H9 (cell line): ENCODE measurements at regions not wholly inside any gene's neighbourhood (a gene's known extent, or its start where the extent isn't known, plus 50 kb on each side); places are given as distances from the start of the nearest gene placed in this dataset.

ENCODE experiments used
- DNase-seq: peaks from one replicate; pipeline ENCODE4 v3.0.0-alpha.2; 2017
- H2AFZ ChIP-seq: one replicate; pipeline ENCODE4 v1.6.1; 2013; ENCODE audit warnings: mild to moderate bottlenecking, low read length, control low read depth, moderate library complexity
- H2AK5ac ChIP-seq: 2 replicates; pipeline ENCODE4 v1.6.1; 2013; ENCODE audit warnings: low read length, control low read depth, mixed read lengths; ENCODE audit not compliant: insufficient read length
- H2BK120ac ChIP-seq: one replicate; pipeline ENCODE4 v1.6.1; 2013; ENCODE audit warnings: low read depth, mild to moderate bottlenecking, low read length, control low read depth, inconsistent platforms; ENCODE audit not compliant: poor library complexity, severe bottlenecking
- H2BK12ac ChIP-seq: 2 replicates; pipeline ENCODE4 v1.6.1; 2013; ENCODE audit warnings: low read length, control low read depth, mixed read lengths, low read depth; ENCODE audit not compliant: insufficient read length
- H2BK15ac ChIP-seq: 2 replicates; pipeline ENCODE4 v1.6.1; 2013; ENCODE audit warnings: low read depth, low read length, control low read depth
- H2BK20ac ChIP-seq: one replicate; pipeline ENCODE4 v1.6.1; 2013; ENCODE audit warnings: low read depth, mild to moderate bottlenecking, low read length, control low read depth, inconsistent platforms; ENCODE audit not compliant: poor library complexity, severe bottlenecking
- H2BK5ac ChIP-seq: 2 replicates; pipeline ENCODE4 v1.6.1; 2013; ENCODE audit warnings: low read length, control low read depth, mixed read lengths; ENCODE audit not compliant: insufficient read length
- H3K14ac ChIP-seq: 2 replicates; pipeline ENCODE4 v1.6.1; 2013; ENCODE audit warnings: low read length, control low read depth; ENCODE audit not compliant: insufficient read depth
- H3K18ac ChIP-seq: 2 replicates; pipeline ENCODE4 v1.6.1; 2013; ENCODE audit warnings: low read depth, mild to moderate bottlenecking, mixed read lengths, low read length, control low read depth; ENCODE audit not compliant: insufficient read length
- H3K23ac ChIP-seq: 2 replicates; pipeline ENCODE4 v1.6.1; 2013; ENCODE audit warnings: low read length, control low read depth, mixed read lengths, low read depth; ENCODE audit not compliant: insufficient read length
- H3K23me2 ChIP-seq: 2 replicates; pipeline ENCODE4 v1.6.1; 2013; ENCODE audit warnings: low read depth, mild to moderate bottlenecking, mixed read lengths, low read length, control low read depth; ENCODE audit not compliant: insufficient read length, poor library complexity, severe bottlenecking
- H3K27ac ChIP-seq: 2 replicates; pipeline ENCODE4 v1.5.1; 2013; ENCODE audit warnings: low read length, control low read depth, mixed read lengths, low read depth; ENCODE audit not compliant: insufficient read length
- H3K27me3 ChIP-seq: 2 replicates; pipeline ENCODE4 v1.6.1; 2013; ENCODE audit warnings: low read length, control low read depth, inconsistent platforms; ENCODE audit not compliant: insufficient read depth
- H3K4ac ChIP-seq: 2 replicates; pipeline ENCODE4 v1.6.1; 2013; ENCODE audit warnings: low read depth, mild to moderate bottlenecking, control low read depth, inconsistent platforms, low read length, moderate library complexity
- H3K4me1 ChIP-seq: 2 replicates; pipeline ENCODE4 v1.6.1; 2013; ENCODE audit warnings: low read length, control low read depth, inconsistent platforms; ENCODE audit not compliant: insufficient read depth
- H3K4me2 ChIP-seq: 2 replicates; pipeline ENCODE4 v1.6.1; 2013; ENCODE audit warnings: low read length, control low read depth, mixed read lengths; ENCODE audit not compliant: insufficient read length, insufficient read depth
- H3K56ac ChIP-seq: 2 replicates; pipeline ENCODE4 v1.6.1; 2013; ENCODE audit warnings: low read depth, mild to moderate bottlenecking, mixed read lengths, low read length, control low read depth; ENCODE audit not compliant: insufficient read length
- H3K79me1 ChIP-seq: 2 replicates; pipeline ENCODE4 v1.6.1; 2013; ENCODE audit warnings: low read depth, mild to moderate bottlenecking, moderate library complexity, low read length, control low read depth, inconsistent platforms; ENCODE audit not compliant: insufficient read depth, poor library complexity, severe bottlenecking
- H3K79me2 ChIP-seq: 2 replicates; pipeline ENCODE4 v1.6.1; 2013; ENCODE audit warnings: low read length, control low read depth, inconsistent platforms; ENCODE audit not compliant: insufficient read depth
- H3K9ac ChIP-seq: 2 replicates; pipeline ENCODE4 v1.6.1; 2013; ENCODE audit warnings: low read length, control low read depth, mixed read lengths; ENCODE audit not compliant: insufficient read length; ENCODE audit errors: extremely low read depth
- H3K9me3 ChIP-seq: one replicate; pipeline ENCODE4 v1.6.1; 2013; ENCODE audit warnings: low read depth, low read length, inconsistent platforms; ENCODE audit not compliant: control insufficient read depth
- H3T11ph ChIP-seq: one replicate; pipeline ENCODE4 v1.6.1; 2013; ENCODE audit warnings: mild to moderate bottlenecking, low read length, control low read depth, inconsistent platforms
- H4K20me1 ChIP-seq: one replicate; pipeline ENCODE4 v1.6.1; 2013; ENCODE audit not compliant: control insufficient read depth, insufficient read length, insufficient read depth
- H4K5ac ChIP-seq: 2 replicates; pipeline ENCODE4 v1.6.1; 2013; ENCODE audit warnings: low read depth, mild to moderate bottlenecking, mixed read lengths, low read length, control low read depth; ENCODE audit not compliant: insufficient read length
- H4K8ac ChIP-seq: replicated peaks from 2 replicates; pipeline ENCODE4 v1.6.1; 2013; ENCODE audit warnings: low read length, control low read depth, mixed read lengths, low read depth; ENCODE audit not compliant: insufficient read length
- H4K91ac ChIP-seq: 2 replicates; pipeline ENCODE4 v1.6.1; 2013; ENCODE audit warnings: low read depth, mild to moderate bottlenecking, moderate library complexity, mixed read lengths, low read length, control low read depth; ENCODE audit not compliant: insufficient read length
- H3K27ac Mint-ChIP-seq, 3 experiments: 2 replicates in 2 of 3; 3 replicates in 1 of 3; pipeline ENCODE4 v1.8.0; 2020 to 2021; ENCODE audit warnings: mixed read lengths in 3 of 3, mild to moderate bottlenecking in 1 of 3, moderate library complexity in 1 of 3
- H3K27me3 Mint-ChIP-seq: 2 replicates; pipeline ENCODE4 v1.8.0; 2021; ENCODE audit warnings: low read depth, mild to moderate bottlenecking, moderate library complexity, mixed read lengths
- H3K36me3 Mint-ChIP-seq, 3 experiments: 2 replicates in 2 of 3; 3 replicates in 1 of 3; pipeline ENCODE4 v1.8.0; 2020 to 2021; ENCODE audit warnings: low read depth in 3 of 3, mixed read lengths in 3 of 3; ENCODE audit not compliant: insufficient read depth in 1 of 3
- H3K4me1 Mint-ChIP-seq, 2 experiments: 2 replicates each; pipeline ENCODE4 v1.8.0; 2020; ENCODE audit warnings: mixed read lengths in 2 of 2
- H3K4me3 Mint-ChIP-seq, 2 experiments: 2 replicates in 1 of 2; 3 replicates in 1 of 2; pipeline ENCODE4 v1.8.0; 2020 to 2021; ENCODE audit warnings: mild to moderate bottlenecking in 2 of 2, mixed read lengths in 2 of 2, moderate library complexity in 1 of 2
- H3K9me3 Mint-ChIP-seq, 2 experiments: 2 replicates in 1 of 2; 3 replicates in 1 of 2; pipeline ENCODE4 v1.8.0; 2020; ENCODE audit warnings: mild to moderate bottlenecking in 2 of 2, mixed read lengths in 2 of 2, moderate library complexity in 1 of 2
- WGBS: extraction: QIAGEN DNeasy Blood & Tissue Kit; methylation state at CpG from one replicate; pipeline ENCODE4 v1.1.7; 2013; ENCODE audit warnings: missing lambda C conversion rate, low lambda C conversion rate, mixed read lengths; ENCODE audit not compliant: insufficient read length; ENCODE audit errors: extremely low coverage; 5-methylcytosine and 5-hydroxymethylcytosine counted together
- TF ChIP-seq, protein P1 (sequence below): fragments of 200-600 bp; sonication (generic); conservative IDR thresholded peaks from 3 replicates; pipeline ENCODE4 v1.8.0; 2021; ENCODE audit warnings: antibody characterized with exemption, mild to moderate bottlenecking

DNA sequence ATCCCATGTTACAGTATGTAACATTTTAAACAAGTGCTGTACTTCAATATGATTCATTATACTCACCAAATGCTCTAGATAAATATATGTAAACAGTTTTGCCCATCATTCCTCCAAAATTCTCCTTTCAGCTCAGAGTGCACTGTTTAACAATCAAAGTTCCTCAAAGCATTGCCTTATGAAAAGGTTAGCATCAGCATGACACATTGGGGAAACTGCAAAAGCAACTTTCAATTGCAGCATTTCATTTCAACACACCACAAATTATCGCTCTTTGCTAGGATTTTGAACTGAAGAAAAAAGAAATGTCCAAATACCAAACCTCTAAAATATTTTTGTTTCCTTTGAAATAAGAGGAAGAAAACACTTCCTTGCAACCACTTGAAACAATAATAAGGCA is 413.2 kb downstream of the FLRT2 start:
- Histone ChIP-seq H2BK15ac (no peak overlapping the region), H3K23ac (no peak overlapping the region), H3T11ph (no peak overlapping the region), H3K4me1 (no peaks in the 10 kb centered on the region), H3K27me3 (no peaks in the 10 kb centered on the region), H3K4ac (no peak overlapping the region), H2BK120ac (no peak overlapping the region), H2AK5ac (no peak overlapping the region), H3K23me2 (no peaks in the 10 kb centered on the region), H4K8ac (no peak overlapping the region), H2BK12ac (no peak overlapping the region), H2BK20ac (no peak overlapping the region), H3K18ac (no peak overlapping the region), H4K5ac (no peak overlapping the region), H3K14ac (no peak overlapping the region), H3K27ac (no peak overlapping the region), H4K20me1 (no peaks in the 10 kb centered on the region), H2AFZ (no peak overlapping the region), H3K9ac (no peak overlapping the region), H4K91ac (no peak overlapping the region), H3K79me1 (no peaks in the 10 kb centered on the region), H3K79me2 (no peaks in the 10 kb centered on the region), H3K9me3 (no peaks in the 10 kb centered on the region), H3K56ac (no peak overlapping the region), H3K4me2 (no peak overlapping the region), H2BK5ac (no peak overlapping the region)
- TF ChIP-seq, protein P1, sequence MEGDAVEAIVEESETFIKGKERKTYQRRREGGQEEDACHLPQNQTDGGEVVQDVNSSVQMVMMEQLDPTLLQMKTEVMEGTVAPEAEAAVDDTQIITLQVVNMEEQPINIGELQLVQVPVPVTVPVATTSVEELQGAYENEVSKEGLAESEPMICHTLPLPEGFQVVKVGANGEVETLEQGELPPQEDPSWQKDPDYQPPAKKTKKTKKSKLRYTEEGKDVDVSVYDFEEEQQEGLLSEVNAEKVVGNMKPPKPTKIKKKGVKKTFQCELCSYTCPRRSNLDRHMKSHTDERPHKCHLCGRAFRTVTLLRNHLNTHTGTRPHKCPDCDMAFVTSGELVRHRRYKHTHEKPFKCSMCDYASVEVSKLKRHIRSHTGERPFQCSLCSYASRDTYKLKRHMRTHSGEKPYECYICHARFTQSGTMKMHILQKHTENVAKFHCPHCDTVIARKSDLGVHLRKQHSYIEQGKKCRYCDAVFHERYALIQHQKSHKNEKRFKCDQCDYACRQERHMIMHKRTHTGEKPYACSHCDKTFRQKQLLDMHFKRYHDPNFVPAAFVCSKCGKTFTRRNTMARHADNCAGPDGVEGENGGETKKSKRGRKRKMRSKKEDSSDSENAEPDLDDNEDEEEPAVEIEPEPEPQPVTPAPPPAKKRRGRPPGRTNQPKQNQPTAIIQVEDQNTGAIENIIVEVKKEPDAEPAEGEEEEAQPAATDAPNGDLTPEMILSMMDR = no peak
- Mint-ChIP-seq H3K9me3 (peaks cover 6 to 7% of the 10 kb centered on the region in 2 experiments), H3K27me3 (no peaks in the 10 kb centered on the region), H3K36me3 (peaks cover 0 to 8% (median 2%) of the 10 kb centered on the region in 3 experiments; a peak in 2 of 7 replicates), H3K27ac (no peak overlapping the region), H3K4me3 (no peak overlapping the region), H3K4me1 (no peaks in the 10 kb centered on the region)
- DNase-seq = no peak
- WGBS = no CpG with 5 or more reads among the region's 1 CpG
